ENCODE measurements at regions not wholly inside any gene's neighbourhood (a gene's known extent, or its start where the extent isn't known, plus 50 kb on each side); places are given as distances from the start of the nearest gene placed in this dataset.

DNA sequence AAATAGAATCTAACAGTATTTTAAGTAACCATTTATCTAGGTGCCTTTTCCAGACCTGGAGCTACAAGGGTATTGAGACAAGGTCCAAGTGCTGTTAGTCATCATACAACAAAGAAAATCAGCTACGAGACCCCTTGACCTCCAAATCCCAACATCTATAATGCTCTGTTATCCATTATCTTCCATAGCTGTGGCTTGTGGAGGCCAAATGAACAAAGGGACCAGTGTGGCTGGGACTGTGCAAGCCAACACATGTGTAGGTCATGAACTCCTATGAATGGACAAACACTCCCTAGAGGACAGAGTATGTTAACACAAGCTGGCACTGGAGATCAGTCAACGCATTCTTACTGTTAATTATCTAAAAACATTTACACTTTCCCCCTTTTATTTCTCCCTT lies 374.5 kb downstream of the EMP1 start:
- dilution Hi-C loops (cut with HindIII; ENCODE audit: low sequenced_read_pairs, unreplicated experiment): no loop called here
- Histone ChIP-seq H2BK120ac (ENCODE audit: low read depth, low read length) (no peak overlapping the region), H2AK5ac (ENCODE audit: low read depth, low read length) (no peak overlapping the region), H3K27ac (ENCODE audit: insufficient read depth, low read length) (no peak overlapping the region), H3K27me3 (ENCODE audit: control insufficient read depth, insufficient read depth, low read length) (no peaks in the 10 kb centered on the region), H2BK15ac (ENCODE audit: low read depth, low read length) (no peak overlapping the region), H3K4me3 (ENCODE audit: insufficient read depth, low read depth, low read length) (no peak overlapping the region), H3K9me1 (ENCODE audit: insufficient read depth, low read length) (no peaks in the 10 kb centered on the region), H3K4ac (ENCODE audit: low read depth, low read length) (no peak overlapping the region), H3K23ac (ENCODE audit: low read depth, low read length) (no peak overlapping the region), H3K4me2 (ENCODE audit: low read depth, low read length) (no peak overlapping the region), H3K18ac (ENCODE audit: low read depth, low read length) (no peak overlapping the region), H3K79me1 (ENCODE audit: low read depth in 1 of 2, low read length in 2 of 2) (no peaks in the 10 kb centered on the region), H2BK20ac (ENCODE audit: low read depth, low read length) (no peak overlapping the region), H4K20me1 (ENCODE audit: insufficient read depth, low read length) (no peaks in the 10 kb centered on the region), H2AFZ (replicated peaks; ENCODE audit: low read length, poor library complexity) (no peak overlapping the region), H3K4me1 (ENCODE audit: control insufficient read depth, insufficient read depth, low read length) (no peaks in the 10 kb centered on the region), H3K14ac (replicated peaks; ENCODE audit: low read depth, low read length) (no peak overlapping the region), H4K8ac (ENCODE audit: low read depth in 2 of 2, low read length in 2 of 2) (no peak overlapping the region), H2BK5ac (ENCODE audit: low read depth, low read length, poor library complexity, severe bottlenecking) (no peak overlapping the region), H4K5ac (ENCODE audit: low read depth, low read length) (no peak overlapping the region), H3K9ac (ENCODE audit: low read depth, low read length) (no peak overlapping the region), H2AK9ac (replicated peaks; ENCODE audit: low read depth, low read length, poor library complexity) (no peak overlapping the region), H3K56ac (ENCODE audit: extremely low read depth, insufficient read depth, low read length) (no peak overlapping the region), H4K91ac (ENCODE audit: insufficient read depth, low read depth, low read length) (no peak overlapping the region), H3K9me3 (ENCODE audit: control insufficient read depth, insufficient read depth, low read length) (no peaks in the 10 kb centered on the region), H3K36me3 (ENCODE audit: control insufficient read depth, insufficient read depth, low read length) (no peaks in the 10 kb centered on the region)
- in situ Hi-C loops (cut with MboI; ENCODE audit: low sequenced_read_pairs): no loop called here
- BruUV-seq (replicated peaks): no TSS peak
- DNase-seq (no peak), ATAC-seq (ENCODE audit: low read depth) (no peak)
- intact Hi-C loops (cut with micrococcal nuclease): no loop called here
- no CpG with 5 or more reads among the region's 2 CpGs for WGBS, 2 experiments (ENCODE audit: extremely low coverage in 2 of 2, insufficient read length in 1 of 2)
- ChIA-PET CTCF (no interaction called here), POLR2A (ENCODE audit: unreplicated experiment) (no interaction called here)
- TF ChIP-seq, protein P1, sequence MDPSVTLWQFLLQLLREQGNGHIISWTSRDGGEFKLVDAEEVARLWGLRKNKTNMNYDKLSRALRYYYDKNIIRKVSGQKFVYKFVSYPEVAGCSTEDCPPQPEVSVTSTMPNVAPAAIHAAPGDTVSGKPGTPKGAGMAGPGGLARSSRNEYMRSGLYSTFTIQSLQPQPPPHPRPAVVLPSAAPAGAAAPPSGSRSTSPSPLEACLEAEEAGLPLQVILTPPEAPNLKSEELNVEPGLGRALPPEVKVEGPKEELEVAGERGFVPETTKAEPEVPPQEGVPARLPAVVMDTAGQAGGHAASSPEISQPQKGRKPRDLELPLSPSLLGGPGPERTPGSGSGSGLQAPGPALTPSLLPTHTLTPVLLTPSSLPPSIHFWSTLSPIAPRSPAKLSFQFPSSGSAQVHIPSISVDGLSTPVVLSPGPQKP (IDR thresholded peaks at IDR 0.05; ENCODE audit: borderline replicate concordance, low read depth, low read length): no peak
- TF ChIP-seq, protein P2, sequence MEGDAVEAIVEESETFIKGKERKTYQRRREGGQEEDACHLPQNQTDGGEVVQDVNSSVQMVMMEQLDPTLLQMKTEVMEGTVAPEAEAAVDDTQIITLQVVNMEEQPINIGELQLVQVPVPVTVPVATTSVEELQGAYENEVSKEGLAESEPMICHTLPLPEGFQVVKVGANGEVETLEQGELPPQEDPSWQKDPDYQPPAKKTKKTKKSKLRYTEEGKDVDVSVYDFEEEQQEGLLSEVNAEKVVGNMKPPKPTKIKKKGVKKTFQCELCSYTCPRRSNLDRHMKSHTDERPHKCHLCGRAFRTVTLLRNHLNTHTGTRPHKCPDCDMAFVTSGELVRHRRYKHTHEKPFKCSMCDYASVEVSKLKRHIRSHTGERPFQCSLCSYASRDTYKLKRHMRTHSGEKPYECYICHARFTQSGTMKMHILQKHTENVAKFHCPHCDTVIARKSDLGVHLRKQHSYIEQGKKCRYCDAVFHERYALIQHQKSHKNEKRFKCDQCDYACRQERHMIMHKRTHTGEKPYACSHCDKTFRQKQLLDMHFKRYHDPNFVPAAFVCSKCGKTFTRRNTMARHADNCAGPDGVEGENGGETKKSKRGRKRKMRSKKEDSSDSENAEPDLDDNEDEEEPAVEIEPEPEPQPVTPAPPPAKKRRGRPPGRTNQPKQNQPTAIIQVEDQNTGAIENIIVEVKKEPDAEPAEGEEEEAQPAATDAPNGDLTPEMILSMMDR (conservative IDR thresholded peaks at IDR 0.05; ENCODE audit: low read depth, low read length): no peak
- TF ChIP-seq RFX5 (IDR thresholded peaks at IDR 0.05; ENCODE audit: low read depth, low read length): no peak
- TF ChIP-seq RCOR1 (IDR thresholded peaks at IDR 0.05; ENCODE audit: insufficient replicate concordance, low read length): no peak
- no peak for TF ChIP-seq USF2 (IDR thresholded peaks at IDR 0.05; ENCODE audit: low read depth, low read length)
- TF ChIP-seq CHD1 (IDR thresholded peaks at IDR 0.05; ENCODE audit: low read depth, low read length): no peak
- no peak for TF ChIP-seq NFE2L2 (IDR thresholded peaks at IDR 0.05; ENCODE audit: low read depth, low read length)
- no peak for TF ChIP-seq CEBPB (IDR thresholded peaks at IDR 0.05; ENCODE audit: low read depth, low read length)
- TF ChIP-seq RAD21 (IDR thresholded peaks at IDR 0.05; ENCODE audit: low read length): no peak
- TF ChIP-seq BHLHE40 (IDR thresholded peaks at IDR 0.05; ENCODE audit: low read depth, low read length): no peak
- no peak for TF ChIP-seq MXI1 (IDR thresholded peaks at IDR 0.05; ENCODE audit: borderline replicate concordance, low read depth, low read length)
- no peak for TF ChIP-seq FOS (IDR thresholded peaks at IDR 0.05; ENCODE audit: low read depth, low read length)
- TF ChIP-seq MAFK (IDR thresholded peaks at IDR 0.05; ENCODE audit: low read depth, low read length): no peak
- no peak for TF ChIP-seq SMC3 (IDR thresholded peaks at IDR 0.05; ENCODE audit: low read depth, low read length)
- no peak for TF ChIP-seq MAZ (IDR thresholded peaks at IDR 0.05; ENCODE audit: borderline replicate concordance, low read depth, low read length)
- no peak for TF ChIP-seq POLR2A (IDR thresholded peaks at IDR 0.05; ENCODE audit: low read depth, low read length)

All from IMR-90 (cell line).